Putamen (tissue), 1 donor: ENCODE measurements at regions not wholly inside any gene's neighbourhood (a gene's known extent, or its start where the extent isn't known, plus 50 kb on each side); places are given as distances from the start of the nearest gene placed in this dataset.

Experiments
- DNase-seq: peaks from one replicate; pipeline ENCODE4 v3.0.0-alpha.2; 2016; ENCODE audit warnings: low spot score

DNA sequence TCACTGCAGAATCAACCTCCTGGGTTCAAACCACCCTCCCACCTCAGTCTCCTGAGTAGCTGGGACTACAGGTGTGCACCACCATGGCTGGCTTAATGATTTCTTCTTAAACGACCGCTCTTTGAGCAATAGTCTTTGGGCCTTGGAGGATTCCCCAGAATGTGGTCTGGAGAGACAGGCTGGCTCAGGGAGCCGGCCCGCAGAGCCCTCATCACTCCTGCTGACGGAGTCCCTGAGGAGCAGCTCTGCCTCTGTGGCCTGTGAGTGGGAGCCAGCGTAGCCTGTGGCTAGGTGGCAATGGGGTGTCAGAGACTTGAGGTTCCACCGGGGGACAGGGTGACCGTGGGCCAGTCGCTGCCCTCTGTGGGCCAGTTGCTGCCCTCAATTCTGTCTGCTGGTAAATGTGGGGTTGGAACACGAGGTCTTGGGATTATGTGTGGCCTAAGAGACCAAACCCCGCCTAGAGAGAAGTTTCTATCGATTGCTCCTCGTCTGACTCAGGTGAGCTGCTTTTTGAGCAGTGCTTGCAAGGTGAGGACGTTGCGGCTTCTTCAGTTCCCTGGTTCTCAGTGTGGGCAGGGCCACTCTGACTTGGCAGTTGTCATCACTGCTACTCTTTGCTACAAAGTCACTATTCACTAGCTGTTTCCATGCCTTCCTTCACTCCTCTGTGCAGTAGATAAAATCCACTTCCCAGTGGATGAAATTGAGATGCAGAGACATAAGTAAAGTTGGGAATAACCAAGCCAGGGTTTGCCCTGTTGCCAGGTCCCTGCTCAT lies 124.8 kb upstream of the NECTIN1 start:
- DNase-seq: no peak

DNA sequence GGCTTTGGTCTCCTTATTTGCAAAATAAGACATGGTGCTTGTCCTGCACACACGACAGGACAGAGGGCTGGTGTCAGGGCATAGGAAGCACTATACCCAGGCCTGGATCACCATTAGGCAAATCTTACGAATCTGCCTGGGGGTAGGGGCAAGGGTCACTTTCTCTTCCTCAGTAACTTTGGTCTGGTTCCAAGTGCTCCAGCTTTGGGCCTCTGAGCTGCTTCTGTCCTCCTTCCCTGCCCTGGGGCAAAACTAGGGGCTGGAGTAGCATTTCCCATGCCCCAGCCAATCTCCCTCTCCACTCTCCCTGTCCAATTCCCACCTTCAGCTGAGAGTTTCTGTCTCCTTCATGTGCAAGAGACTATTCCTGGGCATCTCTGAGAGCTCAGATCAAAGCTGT lies 123.7 kb upstream of the NECTIN1 start:
- no peak for DNase-seq

DNA sequence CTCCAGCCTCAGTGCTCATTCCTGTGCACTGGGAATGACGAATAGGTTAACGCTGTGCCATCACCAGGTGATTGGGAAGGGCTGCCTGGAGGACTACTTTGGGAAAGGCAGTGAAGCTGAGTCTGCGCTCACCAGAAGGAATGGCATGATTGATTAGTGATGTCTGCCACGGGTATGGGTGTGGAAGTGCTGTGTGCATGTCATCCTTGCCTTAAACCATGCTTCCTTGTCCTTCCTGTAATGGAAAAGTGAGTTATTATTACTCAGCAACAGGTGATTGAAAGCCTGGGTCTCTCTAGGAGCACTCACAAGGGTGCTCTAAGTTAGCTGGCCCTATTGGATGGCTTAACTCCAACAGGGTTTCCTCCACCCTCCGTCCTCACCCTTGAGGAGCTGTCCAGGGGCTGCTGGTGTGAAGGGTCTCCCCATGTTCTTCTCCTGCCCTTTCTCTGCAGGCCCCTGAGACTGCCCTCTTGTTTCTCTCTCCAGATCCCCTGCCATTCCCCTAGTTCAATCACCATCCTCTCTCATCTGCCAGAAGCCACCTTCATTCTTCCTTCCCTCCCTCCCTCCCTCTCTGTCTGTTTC lies 121.9 kb upstream of the NECTIN1 start:
- DNase-seq: no peak

GRCh38 chr11:119849872-119850271 lies 120.9 kb upstream of the NECTIN1 start:
- DNase-seq: no peak

- DNase-seq: no peak
Observed at GRCh38 chr11:119847853-119848252, 118.9 kb upstream of the NECTIN1 start.

DNA sequence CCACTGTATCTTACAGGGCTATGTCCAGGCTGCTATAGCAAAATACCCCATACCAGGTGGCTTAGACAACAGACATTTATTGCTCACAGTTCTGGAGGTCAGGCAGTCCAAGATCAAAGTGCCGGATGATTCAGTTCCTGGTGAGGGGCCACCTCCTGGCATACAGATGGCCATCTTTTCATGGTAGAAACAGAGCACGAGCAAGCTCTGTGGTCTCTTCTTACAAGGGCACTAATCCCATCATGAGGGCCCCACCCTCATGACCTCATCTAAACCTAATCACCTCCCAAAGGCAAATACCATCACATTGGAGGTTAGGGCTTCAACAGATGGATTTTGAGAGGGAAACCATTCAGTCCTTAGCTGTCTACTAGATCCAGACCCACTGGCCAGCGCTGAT lies 117.4 kb upstream of the NECTIN1 start:
- no peak for DNase-seq

GRCh38 chr11:119845756-119846155 lies 116.8 kb upstream of the NECTIN1 start:
- no peak for DNase-seq

DNA sequence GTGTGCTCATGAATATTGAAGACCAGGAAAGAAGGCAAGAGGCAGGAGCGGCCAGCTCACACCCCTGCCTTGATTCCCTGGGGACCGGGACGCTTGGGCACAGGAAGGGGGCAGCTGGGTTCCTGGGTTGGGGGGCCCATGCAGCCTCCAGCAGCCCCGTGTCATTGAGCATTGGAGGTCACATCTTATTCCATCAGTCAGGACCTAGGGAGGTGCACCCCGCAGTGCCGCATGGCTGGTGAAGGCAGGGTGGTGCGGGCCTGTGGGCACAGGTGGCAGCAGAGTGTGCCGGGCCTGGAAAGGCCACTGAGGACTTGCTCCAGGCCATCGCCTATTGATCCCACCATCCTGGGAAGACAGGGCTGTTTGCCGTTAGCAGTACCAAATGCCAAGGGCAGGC lies 116.3 kb upstream of the NECTIN1 start:
- DNase-seq: no peak

DNA sequence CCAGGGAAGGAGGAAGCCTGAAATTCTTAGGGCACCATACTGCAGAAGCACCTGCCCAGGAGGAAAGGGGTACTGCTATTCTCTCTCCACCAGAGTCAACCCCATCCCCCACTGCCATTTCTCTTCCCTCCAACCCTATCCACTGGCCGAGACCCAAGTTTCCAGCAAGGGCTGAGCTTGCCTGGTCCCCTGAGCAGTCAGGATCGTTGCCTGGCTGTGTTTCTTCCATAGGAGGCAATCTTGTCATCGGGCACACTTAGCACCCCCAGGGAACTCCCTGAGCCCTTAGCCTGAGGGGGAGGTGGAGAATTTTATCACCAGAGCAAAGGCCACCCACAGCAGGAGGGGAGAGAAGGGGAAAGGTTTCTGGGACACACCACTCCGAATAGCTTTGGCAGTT lies 115.8 kb upstream of the NECTIN1 start:
- no peak for DNase-seq

GRCh38 chr11:119843877-119844276 lies 114.9 kb upstream of the NECTIN1 start:
- DNase-seq: no peak

GRCh38 chr11:119842731-119843130 lies 113.7 kb upstream of the NECTIN1 start:
- no peak for DNase-seq

- DNase-seq: no peak
Observed at GRCh38 chr11:119839476-119840133, 110.6 kb upstream of the NECTIN1 start.

- no peak for DNase-seq
Observed at GRCh38 chr11:119835753-119836152, 106.8 kb upstream of the NECTIN1 start.

DNA sequence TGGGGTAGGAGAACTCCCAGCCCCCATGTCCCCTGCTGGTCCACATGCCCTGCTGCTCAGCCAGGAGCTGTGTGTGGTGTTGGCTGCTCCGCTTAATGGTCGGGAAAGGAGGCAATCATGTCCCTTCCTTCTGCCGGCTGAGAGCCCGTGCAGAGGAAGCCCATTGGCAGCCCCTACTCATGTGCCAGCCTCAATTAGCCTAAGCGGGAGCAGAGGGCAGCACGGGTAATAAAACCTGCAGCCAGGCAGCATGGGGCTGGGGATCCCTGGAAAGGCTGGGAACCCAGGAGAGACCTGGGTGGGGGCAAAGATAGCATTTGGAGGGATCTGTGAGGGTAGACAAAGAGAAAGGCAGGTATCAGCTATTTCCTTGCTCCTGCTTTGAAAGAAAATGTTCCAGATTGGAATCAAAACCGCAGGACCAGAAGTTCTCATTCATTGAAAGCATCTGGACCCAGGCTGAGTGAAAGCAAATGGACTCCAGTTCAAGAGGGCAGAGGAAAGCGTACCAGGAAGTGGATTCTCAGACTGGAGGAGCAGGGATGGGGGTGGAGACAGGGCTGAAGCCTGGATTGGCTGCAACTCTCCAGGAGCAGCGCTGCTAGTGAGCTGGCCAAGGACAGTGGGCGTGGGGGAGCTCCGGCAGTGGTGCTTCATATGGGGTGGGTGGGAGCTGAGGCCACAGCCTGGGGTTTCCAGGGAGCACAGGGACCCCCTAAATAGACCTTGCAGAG lies 103.4 kb upstream of the NECTIN1 start:
- DNase-seq: no peak

DNA sequence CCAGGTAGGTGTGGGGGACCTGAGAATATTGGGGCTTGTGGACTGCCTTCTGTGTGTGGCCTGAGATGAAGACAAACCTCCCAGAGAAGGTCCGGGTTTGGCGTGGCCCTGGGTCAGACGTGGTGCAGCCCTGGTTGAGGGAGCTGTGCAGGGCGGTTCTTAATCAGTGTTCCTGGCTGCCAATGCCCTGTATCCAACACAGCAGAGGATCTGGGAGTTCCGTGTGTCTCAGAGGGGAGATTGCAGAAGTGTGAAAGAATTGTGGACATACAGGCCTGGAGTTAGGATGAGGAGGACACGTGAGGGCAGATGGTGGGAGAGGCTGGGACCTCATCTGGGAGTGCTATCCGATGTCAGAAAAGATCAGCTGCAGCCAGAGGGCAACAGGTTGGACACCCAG lies 102.0 kb upstream of the NECTIN1 start:
- no peak for DNase-seq

GRCh38 chr11:119830400-119830799 lies 101.4 kb upstream of the NECTIN1 start:
- DNase-seq: no peak

GRCh38 chr11:119829402-119829801 lies 100.4 kb upstream of the NECTIN1 start:
- DNase-seq: no peak

- no peak for DNase-seq
Observed at GRCh38 chr11:119828819-119829218, 99.8 kb upstream of the NECTIN1 start.

DNA sequence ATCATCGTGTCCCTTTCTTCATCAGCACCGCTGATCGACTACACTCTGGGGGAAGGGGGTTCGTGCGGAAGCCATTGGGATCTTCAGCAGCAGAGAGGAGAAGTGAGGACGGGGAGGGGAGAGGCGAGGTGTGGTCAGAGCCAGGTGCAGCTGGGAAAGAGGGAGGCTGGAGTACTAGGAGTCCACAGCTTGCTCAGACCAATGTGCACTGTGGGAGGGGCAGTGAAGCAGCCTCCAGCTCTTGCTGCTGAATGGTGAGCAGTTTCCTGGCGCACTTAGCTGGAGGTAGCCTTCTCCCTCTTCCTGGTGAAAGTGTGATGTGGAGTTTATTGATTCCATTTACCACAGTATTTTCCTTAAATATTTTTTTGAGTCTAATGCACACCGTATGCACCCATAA lies 99.0 kb upstream of the NECTIN1 start:
- no peak for DNase-seq

GRCh38 chr11:119827113-119827512 lies 98.1 kb upstream of the NECTIN1 start:
- DNase-seq: no peak

GRCh38 chr11:119823077-119823476 lies 94.1 kb upstream of the NECTIN1 start:
- DNase-seq: no peak

- DNase-seq: no peak
Observed at GRCh38 chr11:119816660-119817059, 87.7 kb upstream of the NECTIN1 start.

DNA sequence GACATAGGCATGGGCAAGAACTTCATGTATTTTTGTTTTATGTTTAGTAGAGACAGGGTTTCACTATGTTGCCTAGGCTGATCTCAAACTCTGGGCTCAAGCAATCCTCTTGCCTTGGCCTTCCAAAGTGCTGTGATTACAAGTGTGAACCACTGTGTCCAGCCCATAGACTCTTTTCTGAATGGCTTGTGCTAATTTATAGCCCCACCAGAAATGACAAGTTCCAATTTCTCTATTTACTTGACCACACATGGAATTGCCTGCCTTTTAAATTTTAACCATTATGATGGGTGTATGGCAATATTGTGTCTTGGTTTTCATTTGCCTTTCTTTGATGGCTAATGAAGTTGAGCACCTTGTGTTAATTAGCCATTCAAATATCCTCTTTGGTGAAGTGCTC lies 85.8 kb upstream of the NECTIN1 start:
- no peak for DNase-seq
